Esophagus squamous epithelium (tissue), 4 donors: ENCODE measurements at regions not wholly inside any gene's neighbourhood (a gene's known extent, or its start where the extent isn't known, plus 50 kb on each side); places are given as distances from the start of the nearest gene placed in this dataset.

Experiments used
- CTCF ChIP-seq, 6 experiments: fragments of 450-650 bp in 4 of 6; fragments of 200-600 bp in 2 of 6; sonication (generic) in 2 of 6; IDR thresholded peaks; one replicate each; pipeline ENCODE4 v1.5.1; 2016 to 2019; ENCODE audit warnings: antibody characterized with exemption in 6 of 6, mild to moderate bottlenecking in 4 of 6, moderate library complexity in 4 of 6
- POLR2A ChIP-seq, 4 donors: fragments of 450-650 bp; IDR thresholded peaks; one replicate each; pipeline ENCODE4 v1.6.1; 2017; ENCODE audit warnings: antibody characterized with exemption in 4 of 4, mild to moderate bottlenecking in 4 of 4, moderate library complexity in 3 of 4

- TF ChIP-seq CTCF (IDR thresholded peaks at IDR 0.05): no peak
- no peak for TF ChIP-seq POLR2A (IDR thresholded peaks at IDR 0.05)
Observed at GRCh38 chr11:71338801-71339395, 86.5 kb upstream of the SHANK2 start.
